Liver (tissue), 8 donors: ENCODE measurements at regions not wholly inside any gene's neighbourhood (a gene's known extent, or its start where the extent isn't known, plus 50 kb on each side); places are given as distances from the start of the nearest gene placed in this dataset.

Source experiments
- DNase-seq: peaks from one replicate; pipeline ENCODE4 v3.0.0-alpha.2; 2017; ENCODE audit warnings: low spot score
- H3K27ac ChIP-seq, 2 donors: one replicate each; pipeline ENCODE4 v1.7.0; 2013; ENCODE audit warnings: inconsistent platforms in 2 of 2, low read length in 2 of 2, control low read depth in 1 of 2, low read depth in 1 of 2, mild to moderate bottlenecking in 1 of 2
- H3K27me3 ChIP-seq, 4 donors: one replicate each; pipeline versions ENCODE4 v1.6.1 to v1.7.0; 2013; ENCODE audit warnings: low read length in 3 of 4, inconsistent platforms in 1 of 4, mild to moderate bottlenecking in 1 of 4, moderate library complexity in 1 of 4; ENCODE audit not compliant: control insufficient read depth in 4 of 4, insufficient read depth in 4 of 4
- H3K36me3 ChIP-seq, 4 donors: one replicate each; pipeline versions ENCODE4 v1.6.1 to v1.7.0; 2013; ENCODE audit warnings: low read length in 3 of 4, mild to moderate bottlenecking in 3 of 4, low read depth in 1 of 4, moderate library complexity in 1 of 4; ENCODE audit not compliant: control insufficient read depth in 4 of 4, insufficient read depth in 3 of 4
- H3K4me1 ChIP-seq, 4 donors: one replicate each; pipeline versions ENCODE4 v1.6.1 to v1.7.0; 2013; ENCODE audit warnings: low read length in 3 of 4, mild to moderate bottlenecking in 3 of 4, moderate library complexity in 1 of 4; ENCODE audit not compliant: control insufficient read depth in 4 of 4, insufficient read depth in 4 of 4
- H3K4me3 ChIP-seq, 3 donors: one replicate each; pipeline versions ENCODE4 v1.6.1 to v1.7.0; 2013; ENCODE audit warnings: low read length in 3 of 3, control low read depth in 1 of 3, low read depth in 1 of 3, mild to moderate bottlenecking in 1 of 3
- H3K9ac ChIP-seq, 2 donors: one replicate each; pipeline ENCODE4 v1.7.0; 2013; ENCODE audit warnings: low read length in 2 of 2, mild to moderate bottlenecking in 2 of 2, moderate library complexity in 2 of 2, control low read depth in 1 of 2, low read depth in 1 of 2
- H3K9me3 ChIP-seq, 4 donors: one replicate each; pipeline versions ENCODE4 v1.6.1 to v1.7.0; 2013; ENCODE audit warnings: low read length in 3 of 4; ENCODE audit not compliant: control insufficient read depth in 4 of 4
- EGR1 ChIP-seq, 2 donors: IDR thresholded peaks; 2 replicates each; pipeline ENCODE4 v1.6.1; 2016 to 2018; ENCODE audit warnings: antibody characterized with exemption in 2 of 2, low read depth in 2 of 2
- FOXA1 ChIP-seq: IDR thresholded peaks from 2 replicates; pipeline ENCODE4 v1.6.1; 2016; ENCODE audit warnings: antibody characterized with exemption
- FOXA2 ChIP-seq: IDR thresholded peaks from 2 replicates; pipeline ENCODE4 v1.6.1; 2016; ENCODE audit warnings: antibody characterized with exemption
- GABPA ChIP-seq, 2 donors: IDR thresholded peaks in 1 of 2; conservative IDR thresholded peaks in 1 of 2; 2 replicates each; pipeline ENCODE4 v1.6.1; 2016; ENCODE audit warnings: antibody characterized with exemption in 2 of 2, mild to moderate bottlenecking in 1 of 2, moderate library complexity in 1 of 2
- HNF4A ChIP-seq, 2 donors: conservative IDR thresholded peaks; 2 replicates each; pipeline ENCODE4 v1.6.1; 2016; ENCODE audit warnings: antibody characterized with exemption in 2 of 2, mild to moderate bottlenecking in 2 of 2
- HNF4G ChIP-seq: IDR thresholded peaks from 2 replicates; pipeline ENCODE4 v1.6.1; 2016; ENCODE audit warnings: antibody characterized with exemption
- JUND ChIP-seq, 2 donors: IDR thresholded peaks; 2 replicates each; pipeline ENCODE4 v1.6.1; 2016; ENCODE audit warnings: antibody characterized with exemption in 2 of 2
- NR2F2 ChIP-seq: IDR thresholded peaks from 2 replicates; pipeline ENCODE4 v1.6.1; 2016; ENCODE audit warnings: antibody characterized with exemption
- RAD21 ChIP-seq, 2 donors: IDR thresholded peaks; 2 replicates each; pipeline ENCODE4 v1.6.1; 2016; ENCODE audit warnings: antibody characterized with exemption in 2 of 2, mild to moderate bottlenecking in 2 of 2
- REST ChIP-seq: IDR thresholded peaks from 2 replicates; pipeline ENCODE4 v1.6.1; 2016; ENCODE audit warnings: antibody characterized with exemption, mild to moderate bottlenecking
- RXRA ChIP-seq, 2 donors: IDR thresholded peaks; 2 replicates each; pipeline ENCODE4 v1.6.1; 2017 to 2018; ENCODE audit warnings: antibody characterized with exemption in 2 of 2, mild to moderate bottlenecking in 1 of 2
- SP1 ChIP-seq: IDR thresholded peaks from 2 replicates; pipeline ENCODE4 v1.6.1; 2018; ENCODE audit warnings: antibody characterized with exemption, mild to moderate bottlenecking
- TAF1 ChIP-seq: conservative IDR thresholded peaks from 2 replicates; pipeline ENCODE4 v1.6.1; 2016; ENCODE audit warnings: antibody characterized with exemption, mild to moderate bottlenecking
- YY1 ChIP-seq: IDR thresholded peaks from 2 replicates; pipeline ENCODE4 v1.6.1; 2016; ENCODE audit warnings: antibody characterized with exemption, mild to moderate bottlenecking
- ZBTB33 ChIP-seq: IDR thresholded peaks from 2 replicates; pipeline ENCODE4 v1.6.1; 2016; ENCODE audit warnings: antibody characterized with exemption
- WGBS: extraction: QIAGEN DNeasy Blood & Tissue Kit; methylation state at CpG from one replicate; pipeline ENCODE4 v1.1.7; 2013; 5-methylcytosine and 5-hydroxymethylcytosine counted together
- TF ChIP-seq, protein P1 (sequence below): IDR thresholded peaks from 2 replicates; pipeline ENCODE4 v1.6.1; 2016; ENCODE audit warnings: antibody characterized with exemption
- TF ChIP-seq, protein P2 (sequence below): fragments of 150-350 bp; IDR thresholded peaks from 2 replicates; pipeline ENCODE4 v1.5.1; 2017; ENCODE audit warnings: improper control_type of control experiment, low read depth, low read length; ENCODE audit not compliant: missing input control
- TF ChIP-seq, protein P3 (sequence below): IDR thresholded peaks from 2 replicates; pipeline ENCODE4 v1.6.1; 2016; ENCODE audit warnings: antibody characterized with exemption
- donor health status: healthy.
- donor health status: healthy.
- donor health status: healthy.
- donor health status: healthy.
- donor health status: healthy.

- Histone ChIP-seq H3K4me3 (no peak overlapping the region), H3K36me3 (no peaks in the 10 kb centered on the region), H3K9me3 (no peaks in the 10 kb centered on the region), H3K9ac (no peak overlapping the region), H3K27ac (no peak overlapping the region), H3K27me3 (peaks cover 0 to 4% (median 0%) of the 10 kb centered on the region in 4 donors), H3K4me1 (no peaks in the 10 kb centered on the region)
- DNase-seq, result no peak
- WGBS, result 56% methylated on average over 27 of the region's 27 CpGs
- TF ChIP-seq FOXA2, result no peak
- TF ChIP-seq NR2F2, result no peak
- TF ChIP-seq, protein P1, sequence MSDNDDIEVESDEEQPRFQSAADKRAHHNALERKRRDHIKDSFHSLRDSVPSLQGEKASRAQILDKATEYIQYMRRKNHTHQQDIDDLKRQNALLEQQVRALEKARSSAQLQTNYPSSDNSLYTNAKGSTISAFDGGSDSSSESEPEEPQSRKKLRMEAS, result no peak
- TF ChIP-seq, protein P2, sequence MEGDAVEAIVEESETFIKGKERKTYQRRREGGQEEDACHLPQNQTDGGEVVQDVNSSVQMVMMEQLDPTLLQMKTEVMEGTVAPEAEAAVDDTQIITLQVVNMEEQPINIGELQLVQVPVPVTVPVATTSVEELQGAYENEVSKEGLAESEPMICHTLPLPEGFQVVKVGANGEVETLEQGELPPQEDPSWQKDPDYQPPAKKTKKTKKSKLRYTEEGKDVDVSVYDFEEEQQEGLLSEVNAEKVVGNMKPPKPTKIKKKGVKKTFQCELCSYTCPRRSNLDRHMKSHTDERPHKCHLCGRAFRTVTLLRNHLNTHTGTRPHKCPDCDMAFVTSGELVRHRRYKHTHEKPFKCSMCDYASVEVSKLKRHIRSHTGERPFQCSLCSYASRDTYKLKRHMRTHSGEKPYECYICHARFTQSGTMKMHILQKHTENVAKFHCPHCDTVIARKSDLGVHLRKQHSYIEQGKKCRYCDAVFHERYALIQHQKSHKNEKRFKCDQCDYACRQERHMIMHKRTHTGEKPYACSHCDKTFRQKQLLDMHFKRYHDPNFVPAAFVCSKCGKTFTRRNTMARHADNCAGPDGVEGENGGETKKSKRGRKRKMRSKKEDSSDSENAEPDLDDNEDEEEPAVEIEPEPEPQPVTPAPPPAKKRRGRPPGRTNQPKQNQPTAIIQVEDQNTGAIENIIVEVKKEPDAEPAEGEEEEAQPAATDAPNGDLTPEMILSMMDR, result no peak
- TF ChIP-seq FOXA1, result no peak
- TF ChIP-seq HNF4G, result no peak
- no peak for TF ChIP-seq JUND (IDR thresholded peaks at IDR 0.05)
- TF ChIP-seq, protein P3, sequence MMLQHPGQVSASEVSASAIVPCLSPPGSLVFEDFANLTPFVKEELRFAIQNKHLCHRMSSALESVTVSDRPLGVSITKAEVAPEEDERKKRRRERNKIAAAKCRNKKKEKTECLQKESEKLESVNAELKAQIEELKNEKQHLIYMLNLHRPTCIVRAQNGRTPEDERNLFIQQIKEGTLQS, result no peak
These were observed 87.2 kb upstream of the IRX3 start for GRCh38 chr16:54373534-54374520.

DNA sequence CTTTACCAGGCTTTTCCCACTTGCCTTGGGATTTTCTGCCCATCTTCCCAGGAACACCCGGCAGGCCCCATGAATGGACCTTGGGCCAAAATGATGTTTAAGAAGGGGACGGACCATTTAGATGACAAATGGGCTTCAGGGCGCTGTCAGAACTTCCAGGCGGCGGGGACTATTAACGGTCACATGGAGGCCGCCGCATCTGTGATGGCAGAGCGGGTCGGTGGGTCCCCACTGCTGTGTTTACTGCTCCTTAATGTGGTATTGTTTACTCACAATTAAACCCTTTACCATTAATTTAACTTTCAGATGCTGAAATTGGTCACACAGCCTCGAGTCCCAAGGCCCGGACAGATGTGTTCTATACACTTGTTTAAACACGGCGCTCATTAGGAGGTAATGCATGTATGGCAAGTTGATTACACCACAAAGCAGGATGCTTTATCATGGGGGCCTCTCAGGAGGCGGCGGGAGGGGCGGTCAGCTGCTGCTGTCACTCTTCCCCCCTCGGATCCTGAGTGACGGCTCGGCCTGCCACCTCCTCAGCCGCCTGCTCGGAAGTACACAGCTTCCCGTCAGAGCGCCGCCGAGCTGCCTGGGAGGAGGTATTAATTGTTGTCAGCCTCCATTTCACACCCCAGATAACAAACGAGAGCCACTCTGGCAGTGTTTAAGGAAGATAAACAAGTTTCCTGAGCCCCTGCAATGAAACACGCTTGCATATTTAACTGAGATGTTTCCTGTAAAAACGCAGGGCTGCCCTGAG is 83.9 kb upstream of the IRX3 start:
- Histone ChIP-seq H3K9ac (no peak overlapping the region), H3K9me3 (no peaks in the 10 kb centered on the region), H3K4me3 (no peak overlapping the region), H3K4me1 (no peaks in the 10 kb centered on the region), H3K27me3 (peaks cover 0 to 4% (median 0%) of the 10 kb centered on the region in 4 donors), H3K27ac (no peak overlapping the region), H3K36me3 (no peaks in the 10 kb centered on the region)
- WGBS, result 36% methylated on average over 29 of the region's 29 CpGs
- no peak for DNase-seq
- TF ChIP-seq HNF4G (no peak), TAF1 (no peak), JUND (IDR thresholded peaks at IDR 0.05) (no peak), RXRA (IDR thresholded peaks at IDR 0.05) (no peak), HNF4A (conservative IDR thresholded peaks at IDR 0.05) (no peak), YY1 (no peak), ZBTB33 (no peak), GABPA (IDR thresholded peaks at IDR 0.05 in 1 of 2, conservative IDR thresholded peaks at IDR 0.05 in 1 of 2) (no peak), REST (no peak), FOXA1 (no peak), FOXA2 (no peak), SP1 (no peak), EGR1 (IDR thresholded peaks at IDR 0.05; ENCODE audit: low read depth in 2 of 2) (no peak), RAD21 (IDR thresholded peaks at IDR 0.05) (no peak), NR2F2 (no peak)
- TF ChIP-seq, protein P3, result no peak
- TF ChIP-seq, protein P2, result no peak
- TF ChIP-seq, protein P1, result no peak
